Activated CD4-positive, CD25-positive, alpha-beta regulatory T cell treated with anti-CD3 and anti-CD28 coated beads, Interleukin-2, amount 50 U/mL, for 24 hours (primary cell): ENCODE measurements at regions not wholly inside any gene's neighbourhood (a gene's known extent, or its start where the extent isn't known, plus 50 kb on each side); places are given as distances from the start of the nearest gene placed in this dataset.

ENCODE experiments used
- ATAC-seq, 2 donors: fragments of 150-1000 bp; cut with Tn5 transposase; one replicate each; pipeline ENCODE4 v1.10.0; 2021; ENCODE audit warnings: mild to moderate bottlenecking in 1 of 2, moderate library complexity in 1 of 2

DNA sequence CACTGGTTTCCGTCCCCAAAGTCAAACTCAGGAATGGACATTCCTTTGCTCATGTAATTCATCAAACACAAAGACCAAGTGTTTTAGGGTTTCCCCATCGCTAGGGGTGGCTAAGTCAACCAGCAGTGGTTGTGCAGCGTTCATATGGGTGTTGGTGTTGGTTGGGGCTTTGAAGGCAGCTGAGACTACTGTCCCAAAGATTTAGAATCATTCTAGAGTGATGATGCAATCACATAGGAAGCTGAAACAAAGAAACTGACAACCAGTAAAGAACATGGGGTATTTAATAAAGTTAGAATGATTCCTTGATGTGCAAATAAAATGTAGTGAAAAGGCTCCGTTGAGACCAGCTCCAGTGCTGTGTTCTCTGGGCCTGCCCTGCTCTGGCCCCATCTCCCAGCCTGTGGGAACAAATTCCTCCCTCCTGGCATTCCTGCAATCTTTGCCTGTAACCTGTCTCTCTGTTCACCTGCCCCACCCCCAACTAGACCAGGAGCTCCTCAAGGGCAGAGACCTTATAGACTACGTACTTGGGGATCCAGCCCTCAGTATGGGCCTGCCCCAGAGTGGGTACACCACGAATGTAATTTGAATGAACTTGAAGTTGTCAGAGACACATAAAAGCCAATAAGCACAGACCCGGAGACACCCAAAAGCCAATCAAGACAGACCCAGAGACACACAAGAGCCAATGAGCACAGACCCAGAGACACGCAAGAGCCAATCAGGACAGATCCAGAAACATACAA, 191.7 kb upstream of the TWIST2 start:
- ATAC-seq, result no peak

DNA sequence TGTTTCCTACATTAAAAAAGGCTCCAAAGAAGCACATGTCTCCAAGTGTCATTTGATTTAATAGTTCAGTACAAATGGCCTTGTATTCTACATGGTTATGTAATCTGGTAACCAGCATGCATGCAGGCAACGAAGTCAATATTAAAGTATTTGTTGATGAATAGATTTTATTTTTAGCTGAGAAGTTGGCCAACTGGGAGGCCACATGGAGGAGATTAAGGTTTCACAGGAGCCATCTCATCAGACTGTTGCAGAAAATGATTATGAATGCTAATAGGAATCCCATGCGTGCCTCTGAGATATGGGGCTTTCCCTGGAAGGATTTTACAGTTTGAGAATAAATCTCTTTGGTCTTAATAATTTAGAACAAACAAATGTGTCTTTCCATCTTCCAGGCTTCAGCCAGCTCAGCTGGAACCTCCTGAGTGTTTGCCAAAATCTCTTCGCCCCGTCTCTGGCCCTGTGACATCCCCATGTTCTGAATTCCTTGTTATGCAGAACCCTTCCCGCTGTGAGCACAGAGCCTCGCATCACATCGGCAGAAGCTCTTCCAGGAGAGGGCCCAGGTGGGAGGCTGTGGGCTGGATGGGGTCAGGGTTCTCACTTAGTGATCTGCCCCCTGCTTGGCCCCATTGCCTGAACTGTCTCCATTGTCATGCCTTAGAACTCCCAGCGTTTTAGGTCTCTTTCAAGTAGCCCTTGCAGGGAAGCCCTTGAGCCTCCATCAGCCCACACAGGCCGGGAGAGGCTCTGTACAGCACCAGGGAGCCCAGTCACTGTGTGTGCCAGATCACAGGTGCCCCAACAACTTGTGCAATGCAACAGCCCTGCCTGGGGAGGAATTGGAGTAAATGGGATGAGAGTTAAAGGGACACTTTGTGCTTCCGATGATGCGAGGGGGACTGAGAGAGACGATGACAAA, 190.5 kb upstream of the TWIST2 start:
- ATAC-seq, result no peak

DNA sequence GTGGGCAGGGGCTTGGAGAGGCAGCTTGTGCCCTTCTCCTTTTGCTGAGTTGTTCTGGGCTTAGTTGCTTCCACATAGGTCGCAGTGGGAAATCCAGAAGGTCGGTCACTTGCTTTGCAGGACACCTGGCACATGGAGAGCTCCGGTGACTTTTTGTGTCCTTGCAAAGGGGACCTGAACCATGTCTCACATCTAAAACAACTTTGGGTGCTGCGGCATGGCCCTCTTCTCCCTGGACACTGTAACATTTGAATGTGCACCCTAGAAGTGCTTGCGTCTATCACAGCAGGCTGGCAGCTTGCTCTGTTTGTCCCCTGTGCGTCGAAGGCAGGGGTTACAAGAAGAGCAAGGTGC, 189.9 kb upstream of the TWIST2 start:
- no peak for ATAC-seq

DNA sequence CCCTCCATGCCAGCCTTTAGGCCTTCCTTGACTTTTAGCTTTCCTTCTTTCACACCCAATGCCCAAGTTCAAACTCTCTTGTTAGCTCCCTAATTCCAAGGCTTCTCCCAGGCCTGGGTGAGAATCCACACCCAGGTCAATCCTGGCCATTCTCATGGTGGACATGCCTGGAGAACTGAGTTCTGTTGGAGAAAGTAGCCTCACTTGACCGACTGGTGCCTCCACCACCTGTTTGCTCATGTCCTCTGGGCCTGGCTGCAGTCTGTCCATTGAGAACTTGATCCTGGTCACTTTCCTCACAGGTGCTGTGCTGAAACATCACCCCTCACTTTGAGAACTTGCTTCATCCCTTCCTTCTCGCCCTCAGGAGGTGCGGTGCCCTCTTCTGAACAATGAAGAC, 189.1 kb upstream of the TWIST2 start:
- ATAC-seq, result no peak

DNA sequence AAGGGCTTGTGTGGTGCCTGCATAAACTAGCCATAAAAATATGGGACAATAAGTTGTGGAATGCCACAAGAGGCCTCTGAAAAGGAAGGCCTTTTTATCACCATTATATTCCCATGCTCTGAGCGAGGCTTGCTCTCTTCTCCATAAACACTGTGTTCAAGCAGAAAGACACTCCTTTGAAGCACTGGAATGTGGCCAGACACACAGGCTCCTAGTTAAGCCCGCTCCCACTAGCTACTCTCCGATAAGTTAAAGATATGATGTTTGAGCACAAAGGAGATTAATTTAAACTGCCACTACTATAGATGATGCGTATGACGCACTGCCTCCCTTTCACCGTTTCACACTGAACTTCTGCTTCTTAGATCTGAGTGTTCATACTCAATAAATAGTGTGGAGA, 188.7 kb upstream of the TWIST2 start:
- ATAC-seq, result no peak

DNA sequence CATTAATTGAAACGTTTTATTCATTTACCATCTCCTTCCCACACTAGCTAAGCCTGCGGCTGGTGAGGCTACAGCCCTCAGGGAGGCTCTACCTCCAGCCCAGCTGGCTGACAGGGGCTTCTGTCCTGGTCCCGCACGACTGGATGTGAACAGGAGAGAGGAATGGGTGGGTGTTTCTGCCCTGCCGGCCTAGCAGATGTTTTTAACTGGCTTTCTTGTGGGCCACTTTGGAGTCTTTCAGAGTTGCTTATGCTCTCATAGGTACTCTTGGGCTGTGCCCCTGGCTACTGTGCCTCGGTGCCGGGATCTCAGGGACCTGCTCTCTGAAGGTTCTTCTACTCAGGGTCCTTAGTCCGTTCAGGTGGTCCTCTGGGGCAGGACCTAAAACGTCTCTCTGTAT, 184.3 kb upstream of the TWIST2 start:
- no peak for ATAC-seq

DNA sequence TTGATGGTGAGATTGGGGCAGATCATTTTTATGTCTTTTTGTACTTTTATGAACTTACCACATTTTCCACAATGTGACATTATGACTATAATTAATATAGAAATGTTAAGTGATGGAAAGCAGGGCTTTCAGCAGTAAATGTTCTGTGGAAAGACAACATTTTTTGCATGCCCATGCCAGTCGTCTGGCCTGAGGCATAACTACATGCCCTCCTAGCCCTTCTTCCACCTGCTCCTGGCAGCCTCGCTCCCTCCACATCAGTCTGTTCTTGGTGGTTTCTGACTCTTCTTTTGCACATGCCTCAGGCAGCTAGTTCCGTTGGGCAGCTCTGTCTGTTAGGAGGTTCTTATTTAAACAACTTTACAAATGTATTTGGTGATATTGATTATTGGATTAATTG, 182.0 kb upstream of the TWIST2 start:
- ATAC-seq, result no peak

DNA sequence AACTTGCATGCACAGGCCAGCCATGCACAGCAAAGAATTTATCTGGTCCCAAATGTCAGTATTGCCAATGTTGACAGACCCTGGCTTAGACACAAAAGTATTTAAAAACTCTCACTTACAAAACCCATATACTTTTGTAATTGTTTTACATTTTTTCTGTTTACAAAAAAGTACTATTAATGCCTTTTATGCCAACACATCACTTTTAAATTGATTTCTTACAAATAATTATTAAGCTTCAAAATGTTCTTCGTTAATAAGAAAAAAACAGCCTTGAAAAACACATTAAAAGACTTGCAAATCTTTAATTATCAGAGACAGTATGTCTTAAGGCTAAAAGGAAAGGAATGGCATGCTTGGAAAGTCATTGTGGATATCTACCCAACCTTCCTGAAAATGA, 181.3 kb upstream of the TWIST2 start:
- ATAC-seq, result no peak

DNA sequence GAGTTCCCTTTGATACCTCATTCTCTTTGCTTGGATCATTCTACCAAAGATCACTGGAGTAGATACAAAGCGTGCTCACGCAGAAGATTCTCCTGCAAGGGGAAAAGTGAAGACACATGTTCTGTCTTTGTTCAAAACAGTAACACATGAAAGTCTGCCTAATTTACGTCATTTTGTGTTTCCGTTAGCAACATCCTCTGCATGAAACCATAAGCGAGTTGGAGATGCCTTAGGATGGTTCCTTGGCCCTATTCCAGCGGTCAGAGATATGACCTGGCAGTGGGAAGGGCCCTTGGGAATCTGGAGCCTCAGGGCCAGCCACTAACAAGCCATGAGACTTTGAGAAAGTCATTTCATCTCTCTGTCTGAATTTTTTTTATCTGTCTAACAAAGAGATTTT, 180.9 kb upstream of the TWIST2 start:
- ATAC-seq, result no peak

DNA sequence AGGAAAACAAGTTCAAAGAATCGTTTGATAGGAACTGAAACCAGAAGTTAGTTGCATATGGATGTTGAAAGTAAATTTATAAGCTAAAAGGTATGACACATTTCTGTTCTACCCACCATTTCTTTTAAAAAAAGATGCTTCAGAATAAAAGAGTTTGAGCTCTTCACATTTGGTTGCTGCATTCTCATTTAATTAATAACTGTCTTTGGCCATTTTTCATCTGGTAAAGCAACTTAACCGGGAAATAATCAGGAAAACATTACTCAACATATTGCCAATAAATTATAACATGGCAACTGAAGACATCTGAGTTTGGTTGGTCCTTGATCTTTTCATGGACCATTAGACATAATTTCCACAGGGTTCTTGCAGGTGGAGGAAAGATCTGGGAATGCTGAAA, 180.2 kb upstream of the TWIST2 start:
- ATAC-seq, result no peak

DNA sequence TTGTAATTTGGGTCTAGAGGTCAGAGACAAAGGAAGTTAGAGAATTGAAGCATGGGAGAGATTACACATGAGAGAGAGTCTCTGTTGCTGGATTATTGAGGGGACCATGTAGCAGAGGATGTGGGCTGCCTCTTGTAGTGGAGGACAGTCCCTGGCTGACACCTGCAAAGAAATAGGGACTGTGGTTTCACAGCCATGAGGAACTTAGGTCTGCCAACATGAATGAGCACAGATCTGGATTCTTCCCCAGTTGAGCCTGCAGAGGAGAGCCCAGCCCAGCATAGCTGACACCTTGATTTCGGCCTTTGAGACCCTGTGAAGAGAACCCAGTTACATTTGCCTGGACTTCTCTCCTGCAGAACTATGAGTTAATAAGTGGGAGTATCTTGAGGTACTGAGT, 179.5 kb upstream of the TWIST2 start:
- ATAC-seq, result no peak

DNA sequence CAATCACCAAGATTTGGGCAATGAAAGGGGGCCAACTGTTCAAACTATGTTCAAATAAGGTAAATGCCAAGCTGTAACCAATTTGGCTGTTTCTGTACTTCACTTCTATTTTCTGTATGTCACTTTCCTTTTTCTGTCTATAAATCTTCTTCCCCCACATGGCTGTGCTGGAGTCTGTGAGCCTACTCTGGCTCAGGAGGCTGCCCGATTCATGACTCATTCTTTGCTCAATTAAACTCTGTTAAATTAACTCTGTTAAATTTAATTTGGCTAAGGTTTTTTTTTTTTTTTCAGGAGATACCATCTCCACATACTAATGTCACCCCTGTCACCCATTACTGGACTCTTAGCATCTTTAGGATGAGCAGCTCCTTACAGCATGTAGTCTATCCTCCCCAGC, 178.8 kb upstream of the TWIST2 start:
- no peak for ATAC-seq

DNA sequence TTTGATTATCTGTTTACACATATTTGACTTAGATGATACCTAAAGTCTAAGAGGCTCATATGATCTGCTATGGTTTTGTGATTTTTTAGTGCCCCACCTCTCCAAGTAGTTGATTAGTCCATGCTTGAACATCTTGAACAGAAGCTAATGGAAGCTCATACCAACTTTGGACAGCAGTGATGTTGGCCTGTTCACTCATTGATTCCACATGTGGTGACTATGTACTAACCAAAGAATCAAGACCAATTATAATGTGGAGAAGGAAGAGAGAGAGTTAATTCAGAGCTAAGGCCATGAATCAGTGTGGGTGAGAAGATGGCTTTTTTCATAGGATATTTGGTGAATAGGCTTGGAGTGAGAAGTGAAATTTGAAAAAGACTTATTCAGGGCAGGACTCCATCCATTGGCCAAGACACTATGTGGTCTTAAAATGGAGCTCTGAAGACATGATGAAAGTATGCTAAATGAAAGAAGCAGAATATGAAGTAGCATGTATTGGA, 178.3 kb upstream of the TWIST2 start:
- no peak for ATAC-seq

DNA sequence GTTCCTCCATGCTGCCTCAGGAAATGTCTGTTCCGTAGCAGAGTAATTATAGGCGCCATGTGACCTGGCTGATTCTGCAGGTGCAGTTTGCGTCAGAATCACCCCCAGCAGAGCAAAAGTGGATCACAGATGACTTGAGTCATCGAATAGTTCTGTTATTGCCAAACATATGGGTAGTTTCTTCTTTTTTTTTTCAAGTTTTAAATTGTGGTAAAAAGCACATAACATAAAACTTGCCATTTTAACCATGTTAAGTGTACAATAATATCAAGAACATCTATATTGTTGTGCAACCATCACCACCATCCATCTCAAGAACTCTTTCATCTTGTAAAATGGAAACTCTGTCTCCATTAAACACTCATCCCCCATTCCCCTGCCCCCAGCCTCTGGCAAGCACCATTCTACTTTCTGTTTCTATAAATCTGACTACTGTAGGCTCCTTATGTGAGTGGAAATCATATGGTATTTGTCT, 177.7 kb upstream of the TWIST2 start:
- ATAC-seq, result no peak

DNA sequence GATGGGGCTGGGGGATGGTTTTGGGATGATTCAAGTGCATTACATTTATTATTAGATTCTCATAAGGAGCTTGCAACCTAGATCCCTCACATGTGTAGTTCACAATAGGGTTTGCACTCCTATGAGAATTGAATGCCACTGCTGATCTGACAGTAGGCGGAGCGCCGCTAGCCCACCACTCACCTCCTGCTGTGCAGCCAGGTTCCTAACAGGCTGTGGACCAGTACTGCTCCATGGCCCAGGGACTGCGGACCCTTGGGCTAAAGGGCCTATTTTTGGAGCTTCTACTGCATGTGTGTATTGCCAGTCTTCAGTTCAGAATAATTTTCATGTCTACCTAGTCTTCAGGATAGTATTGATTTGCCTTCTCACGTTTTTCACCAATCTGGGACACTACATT, 165.3 kb upstream of the TWIST2 start:
- no peak for ATAC-seq

DNA sequence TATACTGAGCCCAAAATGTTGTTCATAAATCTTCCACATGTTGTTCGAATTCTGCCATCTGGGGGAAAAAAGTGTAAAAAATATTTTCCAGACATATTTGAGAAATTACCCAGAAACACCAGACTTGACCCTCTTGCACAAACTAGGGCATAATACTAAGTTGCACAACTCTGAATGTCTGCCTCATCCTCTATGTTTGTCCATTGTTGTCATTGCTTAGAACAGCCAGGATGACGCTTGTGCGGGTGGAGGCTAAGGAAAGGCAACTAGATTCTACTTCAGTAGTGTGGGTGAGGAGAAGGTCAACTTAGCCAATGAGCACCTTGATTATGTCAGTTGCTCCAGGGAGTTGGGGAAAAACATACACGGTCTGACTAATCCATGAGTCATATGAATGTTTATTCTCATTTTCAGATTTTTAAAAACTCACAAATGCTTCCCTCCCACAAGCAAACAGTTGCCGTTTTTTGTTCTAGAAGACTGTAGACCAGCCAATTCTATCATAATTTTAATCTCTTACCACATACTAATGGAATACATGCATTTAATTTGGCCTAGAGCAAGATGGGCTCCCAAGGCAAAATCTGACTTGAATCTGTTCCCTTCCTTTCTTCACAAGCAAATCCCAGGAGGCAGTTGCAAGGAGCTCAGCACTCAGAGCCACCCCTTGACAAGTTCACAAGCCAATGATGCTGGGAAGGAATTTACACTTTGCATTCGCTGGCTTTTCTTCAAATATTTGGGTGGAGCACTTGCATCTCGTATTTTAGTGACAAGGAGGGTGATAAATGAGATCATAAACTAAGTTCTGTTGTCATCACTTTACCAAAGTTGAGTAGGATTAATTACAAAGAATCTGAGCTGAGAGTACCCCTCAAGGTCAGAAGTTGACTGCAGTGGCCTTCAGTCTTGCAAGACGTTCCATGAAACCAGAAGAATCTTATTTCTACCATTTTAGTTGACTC, 163.2 kb upstream of the TWIST2 start:
- ATAC-seq, result peak in 1 of 2 donors; percentile 33

DNA sequence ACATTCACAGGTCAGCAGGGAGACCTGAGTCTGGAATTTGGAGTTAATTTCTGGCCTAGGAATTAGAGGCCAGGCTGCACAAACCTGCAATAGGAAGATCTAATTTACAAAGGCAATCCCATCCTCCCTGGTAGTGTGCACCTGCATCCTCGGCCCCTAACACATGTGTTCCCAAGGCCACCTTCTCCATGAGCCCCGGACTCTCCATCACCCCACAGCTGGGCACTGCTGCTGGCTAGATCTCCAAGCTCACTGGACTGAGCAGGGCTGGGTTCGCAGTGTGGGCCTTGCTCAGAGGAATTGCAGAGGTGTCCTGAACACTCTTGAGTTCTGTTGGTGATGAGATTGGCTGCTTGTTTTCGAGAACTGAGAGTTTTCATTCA, 162.6 kb upstream of the TWIST2 start:
- ATAC-seq, result no peak

DNA sequence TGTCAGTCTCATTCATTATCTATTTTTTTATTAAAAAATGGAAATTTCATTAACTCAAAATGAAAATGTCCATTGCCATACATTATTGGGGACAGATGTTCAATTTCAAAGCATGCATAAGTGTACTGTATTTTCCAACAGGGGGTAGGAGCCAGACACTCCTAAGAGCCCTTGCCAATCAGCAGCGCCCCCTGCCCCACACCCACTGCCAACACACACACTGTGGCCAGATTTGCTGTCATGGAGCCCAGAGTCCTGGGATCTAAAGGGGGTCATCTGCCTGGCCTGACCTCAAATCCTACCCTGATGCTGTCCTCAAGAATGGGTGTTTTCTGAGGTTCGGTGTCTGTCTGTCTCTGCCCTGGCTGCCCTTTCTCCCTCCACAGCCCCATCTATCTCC, 162.2 kb upstream of the TWIST2 start:
- no peak for ATAC-seq

DNA sequence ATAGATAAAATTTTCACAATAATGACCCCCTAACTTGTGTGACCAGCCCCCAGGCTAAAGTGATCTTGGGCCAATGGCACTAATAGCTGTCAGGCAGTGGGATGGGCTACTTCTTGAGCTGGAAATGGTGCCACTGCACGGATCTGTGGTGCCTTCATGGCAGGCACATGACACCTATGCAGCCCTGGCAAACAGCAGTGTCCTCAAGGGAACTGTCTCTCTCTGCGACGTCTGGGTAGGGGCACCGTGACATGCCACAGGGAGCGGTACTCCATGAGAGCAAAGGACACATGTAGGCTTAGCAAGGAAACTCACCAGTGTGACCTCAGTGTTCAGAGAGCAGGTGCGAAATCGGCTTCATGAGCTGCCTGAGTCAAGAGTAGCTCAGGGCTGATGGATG, 161.7 kb upstream of the TWIST2 start:
- ATAC-seq, result no peak

DNA sequence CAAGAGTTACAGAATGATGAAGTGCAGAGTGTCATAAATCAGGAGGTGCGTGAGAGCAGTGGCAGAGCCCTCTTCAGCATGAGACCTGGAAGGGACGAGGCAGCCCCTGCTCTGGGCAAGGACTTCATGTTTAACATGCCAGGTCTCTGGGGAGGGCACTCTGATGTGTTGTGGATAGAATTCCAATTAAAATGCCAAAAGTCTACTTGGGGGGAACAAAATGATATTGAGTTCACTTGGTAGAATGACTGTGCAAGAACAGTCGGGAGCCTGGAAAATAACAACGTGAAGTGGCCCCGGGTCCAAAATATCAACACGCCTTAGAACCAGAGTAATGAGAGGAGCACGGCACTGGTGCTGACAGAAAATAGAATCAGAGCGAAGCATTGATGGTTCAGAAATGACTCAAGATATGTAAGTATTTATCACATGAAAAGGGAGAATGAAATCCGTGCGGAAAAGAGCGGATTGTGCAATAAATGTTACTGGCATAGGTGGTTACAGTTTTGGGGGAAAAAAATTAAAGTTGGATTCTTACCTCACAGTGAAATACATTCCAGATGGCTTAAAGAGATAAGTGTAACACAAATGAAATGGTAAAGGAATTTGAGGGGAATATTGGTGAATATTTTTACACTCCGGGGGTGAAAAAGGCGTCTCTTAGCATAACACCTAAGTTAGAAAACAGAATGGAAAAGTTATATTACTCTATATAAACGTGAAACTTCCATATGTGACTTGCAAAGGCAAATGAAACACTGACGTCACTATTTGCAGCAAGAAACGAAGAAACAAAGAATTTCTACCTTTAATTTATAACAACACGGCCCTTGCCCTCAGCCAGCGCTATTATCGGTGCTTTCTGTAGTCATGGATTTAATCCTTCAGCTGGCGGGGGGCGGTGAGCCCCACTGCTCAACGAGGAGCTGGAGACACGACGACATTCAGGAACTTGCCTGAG, 159.4 kb upstream of the TWIST2 start:
- no peak for ATAC-seq

DNA sequence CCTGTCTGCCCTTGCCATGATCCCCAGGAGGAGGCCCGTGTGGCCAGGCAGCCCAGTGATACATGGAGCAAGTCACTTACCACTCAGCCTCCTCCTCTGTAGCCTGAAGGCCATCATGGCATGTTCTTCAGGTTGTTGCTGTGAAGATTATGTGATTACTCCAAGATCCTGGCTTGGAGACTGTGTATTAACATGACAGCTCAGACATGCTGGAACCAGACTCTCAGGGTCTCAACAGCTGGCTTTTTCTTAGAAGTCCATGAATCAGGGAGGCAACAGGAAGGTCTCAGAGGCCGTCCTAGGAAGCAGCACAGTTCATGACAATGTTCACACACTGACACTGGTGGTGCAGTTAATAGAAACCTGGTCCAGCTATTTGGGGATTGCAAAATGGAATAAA, 158.6 kb upstream of the TWIST2 start:
- no peak for ATAC-seq
